Non-pigmented ciliary epithelial cell (primary cell): ENCODE measurements at regions not wholly inside any gene's neighbourhood (a gene's known extent, or its start where the extent isn't known, plus 50 kb on each side); places are given as distances from the start of the nearest gene placed in this dataset.
"Not testable (repeated sequence)": the region's sequence is repeated elsewhere in the genome, so short reads cannot be mapped to it uniquely, and the experiment has no call there.

Experiments
- DNase-seq: peaks from one replicate; pipeline ENCODE4 v3.0.0-alpha.2; 2010; ENCODE audit warnings: low read depth

- no peak for DNase-seq
These were observed 65.1 kb upstream of the PTCH1 start for GRCh38 chr9:95581900-95582299.

GRCh38 chr9:95580812-95581761, 64.3 kb upstream of the PTCH1 start:
- no peak for DNase-seq

- DNase-seq = no peak
These were observed 58.2 kb upstream of the PTCH1 start for GRCh38 chr9:95574866-95575553.

GRCh38 chr9:95574176-95574575, 57.4 kb upstream of the PTCH1 start:
- no peak for DNase-seq

GRCh38 chr9:95573463-95573862, 56.7 kb upstream of the PTCH1 start:
- DNase-seq = no peak

GRCh38 chr9:95572381-95573151, 55.8 kb upstream of the PTCH1 start:
- no peak for DNase-seq

GRCh38 chr9:95570646-95571045, 53.9 kb upstream of the PTCH1 start:
- no peak for DNase-seq

GRCh38 chr9:95570150-95570549, 53.4 kb upstream of the PTCH1 start:
- DNase-seq = no peak

GRCh38 chr9:95568735-95569134, 52.0 kb upstream of the PTCH1 start:
- DNase-seq = not testable (repeated sequence)
